ENCODE measurements at regions not wholly inside any gene's neighbourhood (a gene's known extent, or its start where the extent isn't known, plus 50 kb on each side); places are given as distances from the start of the nearest gene placed in this dataset.

GRCh38 chr6:95503568-95503967, 73.8 kb upstream of the MANEA start:
- TF ChIP-seq USF2 (IDR thresholded peaks at IDR 0.05; ENCODE audit: borderline replicate concordance, low read depth, low read length), result no peak
- no peak for TF ChIP-seq RXRA (IDR thresholded peaks at IDR 0.05; ENCODE audit: borderline replicate concordance, low read depth)
- no peak for TF ChIP-seq GATA2 (CRISPR knock-in tag; IDR thresholded peaks at IDR 0.05)
- TF ChIP-seq REST (IDR thresholded peaks at IDR 0.05; ENCODE audit: low read depth, low read length), result no peak
- TF ChIP-seq FOXJ3 (CRISPR knock-in tag; IDR thresholded peaks at IDR 0.05), result no peak
- TF ChIP-seq RAD21 (IDR thresholded peaks at IDR 0.05; ENCODE audit: low read length), result no peak
- TF ChIP-seq, protein P1, sequence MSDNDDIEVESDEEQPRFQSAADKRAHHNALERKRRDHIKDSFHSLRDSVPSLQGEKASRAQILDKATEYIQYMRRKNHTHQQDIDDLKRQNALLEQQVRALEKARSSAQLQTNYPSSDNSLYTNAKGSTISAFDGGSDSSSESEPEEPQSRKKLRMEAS (IDR thresholded peaks at IDR 0.05; ENCODE audit: low read depth), result no peak
- no peak for TF ChIP-seq USF1 (IDR thresholded peaks at IDR 0.05; ENCODE audit: borderline replicate concordance, low read depth)
- TF ChIP-seq TCF12 (IDR thresholded peaks at IDR 0.05), result no peak
- TF ChIP-seq, protein P2, sequence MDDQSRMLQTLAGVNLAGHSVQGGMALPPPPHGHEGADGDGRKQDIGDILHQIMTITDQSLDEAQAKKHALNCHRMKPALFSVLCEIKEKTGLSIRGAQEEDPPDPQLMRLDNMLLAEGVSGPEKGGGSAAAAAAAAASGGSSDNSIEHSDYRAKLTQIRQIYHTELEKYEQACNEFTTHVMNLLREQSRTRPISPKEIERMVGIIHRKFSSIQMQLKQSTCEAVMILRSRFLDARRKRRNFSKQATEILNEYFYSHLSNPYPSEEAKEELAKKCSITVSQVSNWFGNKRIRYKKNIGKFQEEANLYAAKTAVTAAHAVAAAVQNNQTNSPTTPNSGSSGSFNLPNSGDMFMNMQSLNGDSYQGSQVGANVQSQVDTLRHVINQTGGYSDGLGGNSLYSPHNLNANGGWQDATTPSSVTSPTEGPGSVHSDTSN (IDR thresholded peaks at IDR 0.05), result no peak
- no peak for TF ChIP-seq RCOR1 (IDR thresholded peaks at IDR 0.05; ENCODE audit: low read length)
- TF ChIP-seq MXI1 (IDR thresholded peaks at IDR 0.05; ENCODE audit: low read depth, low read length), result no peak
- TF ChIP-seq EP300 (IDR thresholded peaks at IDR 0.05; ENCODE audit: borderline replicate concordance in 1 of 2, low read depth in 1 of 2, low read length in 1 of 2), result no peak
- no peaks in the 10 kb centered on the region for H3K79me2 ChIP-seq (ENCODE audit: insufficient read depth)
- no peaks in the 10 kb centered on the region for H3F3A ChIP-seq (replicated peaks; ENCODE audit: insufficient read depth)
- 22% methylated on average over 1 of the region's 1 CpG for WGBS (ENCODE audit: low lambda C conversion rate)
- H3K4me1 ChIP-seq (ENCODE audit: control insufficient read depth in 1 of 2, insufficient read depth in 2 of 2, low read depth in 1 of 2, low read length in 1 of 2), result no peaks in the 10 kb centered on the region
- no peaks in the 10 kb centered on the region for H3K9me2 ChIP-seq
- no peak overlapping the region for H3K4me3 ChIP-seq (ENCODE audit: low read depth in 2 of 2, low read length in 1 of 2)
- H3K9ac ChIP-seq, result no peak overlapping the region
- POLR2A ChIA-PET, result no interaction called here
- no peaks in the 10 kb centered on the region for H3K36me3 ChIP-seq (replicated peaks in 1 of 2; ENCODE audit: control insufficient read depth in 1 of 2, insufficient read depth in 2 of 2, low read length in 1 of 2)
- H4K20me1 ChIP-seq (ENCODE audit: insufficient read depth), result no peaks in the 10 kb centered on the region
- CTCF ChIA-PET, result no interaction called here
- DNase-seq, result no peak
- no peak overlapping the region for H3K27ac ChIP-seq (ENCODE audit: low read depth in 2 of 2, low read length in 1 of 2)
- no peaks in the 10 kb centered on the region for H3K9me3 ChIP-seq
- H3K4me2 ChIP-seq, result no peak overlapping the region
- H3K27me3 ChIP-seq (ENCODE audit: insufficient read depth), result no peaks in the 10 kb centered on the region
- H2AFZ ChIP-seq (ENCODE audit: low read depth), result no peak overlapping the region
